ENCODE measurements at regions not wholly inside any gene's neighbourhood (a gene's known extent, or its start where the extent isn't known, plus 50 kb on each side); places are given as distances from the start of the nearest gene placed in this dataset.

DNA sequence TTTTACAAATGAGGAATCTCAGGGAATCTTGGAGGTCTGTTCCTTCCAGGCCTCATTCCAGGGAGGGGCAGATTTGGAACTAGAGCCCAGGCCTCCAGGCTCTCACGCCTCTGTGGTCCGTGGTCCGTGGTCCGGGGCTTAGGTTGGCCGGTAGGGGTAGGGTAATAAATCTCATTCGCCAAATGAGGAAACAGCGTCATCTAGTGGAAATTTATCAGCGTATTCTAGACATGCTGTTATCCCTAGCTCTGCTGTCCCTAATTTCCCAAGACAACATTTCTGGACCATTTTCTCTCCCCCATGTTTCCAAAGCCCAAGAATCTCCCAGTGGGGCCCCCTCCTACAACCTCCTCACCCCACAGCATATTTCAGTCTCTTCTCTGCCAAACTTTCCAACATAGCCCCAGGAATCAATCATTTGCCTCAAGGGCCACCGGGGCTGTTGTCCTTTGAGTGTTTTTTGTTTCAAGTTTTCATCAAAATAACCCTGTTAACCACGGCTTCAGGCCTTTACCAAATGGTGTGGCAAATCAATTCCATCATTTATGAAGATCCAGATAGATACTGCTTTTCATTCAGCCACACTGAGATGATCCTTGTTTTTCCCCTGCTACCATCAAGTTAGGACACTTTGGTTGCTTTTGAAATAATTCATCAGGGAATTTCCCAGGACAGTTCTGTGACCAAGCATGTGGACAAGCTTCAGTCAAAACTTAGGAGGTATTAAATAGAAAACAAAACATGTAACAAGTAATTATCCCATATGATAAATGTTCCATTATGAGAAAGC, 126.8 kb downstream of the ALDH8A1 start:
- DNase-seq = peak; percentile 27 to 45
- WGBS, 2 donors = 12% methylated on average over 10 of the region's 10 CpGs
- no peaks in the 10 kb centered on the region for H3K36me3 ChIP-seq

DNA sequence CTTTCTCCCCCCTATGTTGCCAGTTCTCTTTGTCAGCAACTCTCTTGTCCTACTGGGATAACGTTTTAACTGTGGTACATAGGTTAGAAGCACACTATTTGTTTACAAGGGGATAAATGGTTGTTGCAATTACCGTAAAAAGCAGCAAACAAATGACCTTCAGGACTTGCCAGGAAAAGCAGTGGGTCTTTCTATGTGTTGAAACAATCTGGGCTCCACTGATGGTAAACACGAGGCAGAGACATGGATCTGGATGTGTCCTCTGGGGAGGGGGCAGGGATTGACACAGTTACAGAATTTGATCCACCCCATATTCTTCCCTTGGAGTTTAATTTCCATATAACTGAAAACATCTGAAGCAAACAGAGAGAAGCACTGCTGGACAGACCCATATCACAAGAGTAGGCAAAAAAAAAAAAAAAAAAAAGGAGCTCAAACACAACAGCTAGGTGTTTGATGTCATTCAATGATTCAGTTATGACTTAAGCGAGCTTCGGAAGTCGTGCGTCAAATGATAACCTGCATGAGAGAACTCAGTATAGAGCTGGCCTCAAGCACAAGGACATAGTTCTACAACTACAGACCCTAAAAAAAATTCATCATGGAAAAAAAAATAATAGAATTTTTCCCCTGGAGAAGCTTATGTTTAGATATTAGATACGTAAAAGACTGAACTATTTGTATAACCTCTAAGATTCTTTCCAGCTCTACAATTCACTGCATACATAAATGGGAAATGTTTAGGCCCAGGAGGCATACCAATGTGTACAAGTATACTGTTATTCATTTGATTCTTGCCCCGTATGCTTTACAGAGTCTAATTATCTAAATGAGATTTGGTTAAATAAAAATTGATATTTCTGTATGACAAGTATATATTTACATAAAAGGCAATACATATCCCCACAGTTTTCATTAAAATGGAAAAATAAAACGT, 127.7 kb downstream of the ALDH8A1 start:
- DNase-seq = no peak
- intact Hi-C loops (cut with DNase I) = loop anchor here (5.0 kb wide), 1 partner anchor 650 kb away; no protein-coding TSS in a partner anchor
- H3K4me1 ChIP-seq = peaks cover 4 to 19% of the 10 kb centered on the region in 2 donors
- H3K27ac ChIP-seq = peak overlapping the region in 1 of 3 donors; percentile 44
- H3K36me3 ChIP-seq = no peaks in the 10 kb centered on the region
- H3K27me3 ChIP-seq = no peaks in the 10 kb centered on the region
- no peak for TF ChIP-seq POLR2A (IDR thresholded peaks at IDR 0.05)
- TF ChIP-seq CTCF (IDR thresholded peaks at IDR 0.05) = no peak
- 79 to 85% methylated on average over 10 of the region's 10 CpGs for WGBS, 2 donors
- H3K4me3 ChIP-seq (replicated peaks in 1 of 3) = no peak overlapping the region
- no peaks in the 10 kb centered on the region for H3K9me3 ChIP-seq

More for the DNA sequence above, 126.8 kb downstream of the ALDH8A1 start:
- TF ChIP-seq CTCF (IDR thresholded peaks at IDR 0.05) (peak; percentile 65 to 99 (median 90)), POLR2A (IDR thresholded peaks at IDR 0.05) (no peak)
- no peaks in the 10 kb centered on the region for H3K9me3 ChIP-seq
- intact Hi-C loops (cut with DNase I) = loop anchor here (5.0 kb wide), 1 partner anchor 651 kb away; no protein-coding TSS in a partner anchor
- H3K4me1 ChIP-seq = peaks cover 4 to 18% of the 10 kb centered on the region in 2 donors
- no peak overlapping the region for H3K4me3 ChIP-seq (replicated peaks in 1 of 3)
- no peaks in the 10 kb centered on the region for H3K27me3 ChIP-seq
- no peak overlapping the region for H3K27ac ChIP-seq

DNA sequence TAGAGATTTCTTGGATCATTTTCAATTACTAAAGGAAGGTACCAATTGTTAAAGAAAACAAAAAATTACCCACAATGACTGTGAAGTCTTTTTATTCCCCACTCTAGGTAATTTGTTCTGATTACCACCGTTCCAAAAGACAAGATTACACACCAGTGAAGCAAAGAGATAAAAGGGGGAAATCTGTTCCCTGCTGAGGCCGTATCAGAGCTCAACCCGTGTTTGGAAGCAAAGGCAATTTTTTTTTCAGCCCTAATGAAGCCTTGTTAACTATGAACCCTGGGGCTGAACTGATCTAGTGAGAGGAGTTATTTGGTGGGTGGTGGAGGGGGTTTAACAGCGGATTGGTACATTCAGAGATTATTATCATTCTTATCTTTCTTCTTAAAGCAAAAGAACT, 128.5 kb downstream of the ALDH8A1 start:
- Histone ChIP-seq H3K9me3 (no peaks in the 10 kb centered on the region), H3K4me3 (replicated peaks in 1 of 3) (no peak overlapping the region), H3K36me3 (no peaks in the 10 kb centered on the region), H3K27me3 (no peaks in the 10 kb centered on the region), H3K4me1 (peaks cover 4 to 27% of the 10 kb centered on the region in 2 donors), H3K27ac (peak overlapping the region in 1 of 3 donors; percentile 44)
- DNase-seq = no peak
- intact Hi-C loops (cut with DNase I) = loop anchor here (5.0 kb wide), 1 partner anchor 649 kb away; no protein-coding TSS in a partner anchor
- WGBS, 2 donors = 61 to 70% methylated on average over 4 of the region's 4 CpGs
- TF ChIP-seq POLR2A (IDR thresholded peaks at IDR 0.05) (no peak), CTCF (IDR thresholded peaks at IDR 0.05) (no peak)

DNA sequence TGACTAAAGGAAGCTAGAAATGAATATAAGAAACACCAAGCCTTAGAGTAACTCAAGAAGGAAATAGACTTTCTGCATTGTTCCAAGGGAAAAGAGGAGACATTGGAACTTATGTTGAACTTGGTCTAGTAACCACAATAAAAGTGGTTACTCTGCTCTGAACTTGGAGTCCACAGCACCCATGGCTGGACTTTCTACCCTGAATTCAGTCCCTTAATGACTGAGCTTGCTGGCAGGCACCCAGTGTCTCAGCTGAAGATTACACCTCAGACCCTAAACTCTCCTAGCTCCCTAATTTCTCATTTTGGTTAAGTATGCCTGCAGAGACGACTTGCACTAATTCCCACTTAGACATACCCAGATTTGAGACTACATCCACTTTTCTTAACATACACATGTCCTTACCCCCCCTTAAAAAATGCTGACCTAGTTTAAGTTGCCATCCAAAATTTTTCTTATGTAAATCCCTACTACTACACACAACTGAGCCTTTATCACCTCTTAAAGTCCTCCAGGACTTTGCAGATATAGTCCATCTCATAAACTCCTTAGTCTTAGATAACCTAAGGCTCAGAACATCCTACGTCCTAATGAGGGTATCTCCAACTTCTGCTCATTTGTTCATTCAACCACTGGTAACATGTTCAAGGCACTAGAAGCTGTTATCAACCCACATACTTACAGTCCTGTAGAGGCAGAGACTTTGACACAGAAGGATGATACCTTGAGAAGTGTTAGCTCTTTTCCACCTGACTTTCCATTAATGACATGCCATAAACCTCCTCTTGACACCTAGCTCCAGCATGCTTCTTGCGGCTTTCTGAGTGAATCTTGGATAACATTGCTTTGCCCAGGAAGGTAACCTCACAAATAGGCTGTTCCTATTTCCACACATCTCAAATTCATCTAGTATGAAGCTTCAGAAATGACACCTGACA, 129.8 kb downstream of the ALDH8A1 start:
- WGBS, 2 donors = 95% methylated on average over 3 of the region's 3 CpGs
- intact Hi-C loops (cut with DNase I) = loop anchor here (5.0 to 10.0 kb wide), 2 partner anchors 175 to 648 kb away; no protein-coding TSS in a partner anchor

More for the DNA sequence above, 129.8 kb downstream of the ALDH8A1 start:
- no peak for TF ChIP-seq CTCF (IDR thresholded peaks at IDR 0.05)
- no peak for TF ChIP-seq POLR2A (IDR thresholded peaks at IDR 0.05)
- Histone ChIP-seq H3K27ac (no peak overlapping the region), H3K9me3 (no peaks in the 10 kb centered on the region), H3K4me1 (peaks cover 4 to 31% of the 10 kb centered on the region in 2 donors), H3K27me3 (no peaks in the 10 kb centered on the region), H3K36me3 (no peaks in the 10 kb centered on the region), H3K4me3 (replicated peaks in 1 of 3) (no peak overlapping the region)
- DNase-seq = no peak
